CD8-positive, alpha-beta memory T cell (primary cell): ENCODE measurements at regions not wholly inside any gene's neighbourhood (a gene's known extent, or its start where the extent isn't known, plus 50 kb on each side); places are given as distances from the start of the nearest gene placed in this dataset.

Experiments used
- CTCF ChIA-PET: fragments of 350-600 bp; sonication (Branson Sonifier 250); formaldehyde crosslinking; loops from one replicate; lab custom pipeline; 2021; ENCODE audit warnings: antibody characterized with exemption; lab: Charles Lee
- POLR2A ChIA-PET: fragments of 350-600 bp; sonication (Branson Sonifier 250); formaldehyde crosslinking; loops from one replicate; lab custom pipeline; 2021; ENCODE audit warnings: antibody characterized with exemption; lab: Charles Lee
- DNase-seq, 5 donors: peaks; one replicate each; pipeline versions ENCODE4 v3.0.0 to v3.0.0-alpha.2; 2020 to 2022; ENCODE audit warnings: mixed read lengths in 1 of 5
- H3K27ac ChIP-seq: one replicate; pipeline ENCODE4 v1.7.0; 2013; ENCODE audit warnings: low read depth, mild to moderate bottlenecking, low read length, moderate library complexity
- H3K27me3 ChIP-seq: 2 replicates; pipeline ENCODE4 v1.7.0; 2013; ENCODE audit warnings: low read length, mild to moderate bottlenecking; ENCODE audit not compliant: insufficient read depth, poor library complexity, severe bottlenecking
- H3K36me3 ChIP-seq: 2 replicates; pipeline ENCODE4 v1.7.0; 2013; ENCODE audit warnings: mild to moderate bottlenecking, low read length, moderate library complexity; ENCODE audit not compliant: insufficient read depth
- H3K4me1 ChIP-seq: 2 replicates; pipeline ENCODE4 v1.7.0; 2013; ENCODE audit warnings: mild to moderate bottlenecking, low read length, moderate library complexity; ENCODE audit not compliant: insufficient read depth
- H3K4me3 ChIP-seq: 2 replicates; pipeline ENCODE4 v1.7.0; 2013; ENCODE audit warnings: mild to moderate bottlenecking, low read length
- H3K9me3 ChIP-seq: 2 replicates; pipeline ENCODE4 v1.7.0; 2013; ENCODE audit warnings: mild to moderate bottlenecking, low read length
- H3K27ac Mint-ChIP-seq, 8 donors: one replicate each; pipeline ENCODE4 v1.8.0; 2020 to 2021; ENCODE audit warnings: mixed read lengths in 8 of 8, mild to moderate bottlenecking in 6 of 8, inconsistent platforms in 3 of 8, moderate library complexity in 3 of 8
- H3K27me3 Mint-ChIP-seq, 2 donors: one replicate each; pipeline ENCODE4 v1.8.0; 2020 to 2021; ENCODE audit warnings: mixed read lengths in 2 of 2, mild to moderate bottlenecking in 1 of 2, moderate library complexity in 1 of 2
- H3K36me3 Mint-ChIP-seq, 3 donors: one replicate each; pipeline ENCODE4 v1.8.0; 2020 to 2021; ENCODE audit warnings: mixed read lengths in 3 of 3, inconsistent platforms in 1 of 3, mild to moderate bottlenecking in 1 of 3
- H3K4me1 Mint-ChIP-seq, 3 donors: one replicate each; pipeline ENCODE4 v1.8.0; 2020 to 2021; ENCODE audit warnings: mixed read lengths in 3 of 3, inconsistent platforms in 1 of 3, mild to moderate bottlenecking in 1 of 3
- H3K4me3 Mint-ChIP-seq, 7 donors: one replicate each; pipeline ENCODE4 v1.8.0; 2020 to 2021; ENCODE audit warnings: mixed read lengths in 7 of 7, mild to moderate bottlenecking in 6 of 7, moderate library complexity in 4 of 7, inconsistent platforms in 2 of 7
- H3K9me3 Mint-ChIP-seq, 5 donors: one replicate each; pipeline ENCODE4 v1.8.0; 2020 to 2022; ENCODE audit warnings: mixed read lengths in 5 of 5, mild to moderate bottlenecking in 3 of 5, moderate library complexity in 2 of 5, inconsistent platforms in 1 of 5

- H3K4me3 ChIP-seq, result no peak overlapping the region
- H3K27ac ChIP-seq, result peak overlapping the region; percentile 22
- POLR2A ChIA-PET, result interaction anchor here (1.0 kb wide), 1 partner anchor 109 kb away, joined by 3 read pairs; no protein-coding TSS in a partner anchor
- Mint-ChIP-seq H3K9me3 (peaks cover 2 to 6% (median 3%) of the 10 kb centered on the region in 5 donors), H3K27ac (peak overlapping the region in 2 of 8 donors; percentile 27 to 68), H3K36me3 (peaks cover 0 to under 1% (median 0%) of the 10 kb centered on the region in 3 donors), H3K4me1 (peaks cover 13 to 16% (median 13%) of the 10 kb centered on the region in 3 donors), H3K4me3 (peak overlapping the region in 1 of 7 donors; percentile 20), H3K27me3 (peaks cover 17 to 25% of the 10 kb centered on the region in 2 donors)
- peaks cover 28% of the 10 kb centered on the region for H3K4me1 ChIP-seq
- no peaks in the 10 kb centered on the region for H3K9me3 ChIP-seq
- CTCF ChIA-PET, result interaction anchor here (0.7 kb wide), 1 partner anchor 36 kb away, joined by 4 read pairs; no protein-coding TSS in a partner anchor
- H3K27me3 ChIP-seq, result no peaks in the 10 kb centered on the region
- H3K36me3 ChIP-seq, result no peaks in the 10 kb centered on the region
- DNase-seq, result peak; percentile 33 to 81 (median 68)
These were observed 50.0 kb upstream of the SLC19A1 start for GRCh38 chr21:45592208-45592619.

- peak overlapping the region in 2 of 8 donors; percentile 27 to 68 for H3K27ac Mint-ChIP-seq
- Histone ChIP-seq H3K9me3 (no peaks in the 10 kb centered on the region), H3K4me1 (peaks cover 28% of the 10 kb centered on the region), H3K4me3 (no peak overlapping the region), H3K27ac (no peak overlapping the region), H3K36me3 (no peaks in the 10 kb centered on the region), H3K27me3 (no peaks in the 10 kb centered on the region)
- ChIA-PET CTCF (no interaction called here), POLR2A (interaction anchor here (1.0 kb wide), 1 partner anchor 110 kb away, joined by 3 read pairs; no protein-coding TSS in a partner anchor)
- peak in 1 of 5 donors; percentile 31 for DNase-seq
- H3K9me3 Mint-ChIP-seq, result peaks cover 0 to 4% (median 0%) of the 10 kb centered on the region in 5 donors
- H3K4me1 Mint-ChIP-seq, result peaks cover 13 to 16% (median 13%) of the 10 kb centered on the region in 3 donors
- H3K27me3 Mint-ChIP-seq, result peaks cover 16 to 21% of the 10 kb centered on the region in 2 donors
- H3K4me3 Mint-ChIP-seq, result peak overlapping the region in 1 of 7 donors; percentile 20
- no peaks in the 10 kb centered on the region for H3K36me3 Mint-ChIP-seq
These were observed 50.4 kb upstream of the SLC19A1 start for GRCh38 chr21:45592626-45593134.

GRCh38 chr21:45593162-45594022 lies 50.1 kb upstream of the PCBP3 start:
- no peak overlapping the region for H3K4me3 ChIP-seq
- H3K36me3 ChIP-seq, result no peaks in the 10 kb centered on the region
- DNase-seq, result peak in 1 of 5 donors; percentile 32
- ChIA-PET POLR2A (no interaction called here), CTCF (no interaction called here)
- Mint-ChIP-seq H3K27me3 (peaks cover 13 to 15% of the 10 kb centered on the region in 2 donors), H3K9me3 (no peaks in the 10 kb centered on the region), H3K4me3 (no peak overlapping the region), H3K4me1 (peaks cover 13 to 16% (median 13%) of the 10 kb centered on the region in 3 donors), H3K36me3 (no peaks in the 10 kb centered on the region), H3K27ac (peak overlapping the region in 2 of 8 donors; percentile 1 to 68)
- H3K27ac ChIP-seq, result no peak overlapping the region
- no peaks in the 10 kb centered on the region for H3K27me3 ChIP-seq
- no peaks in the 10 kb centered on the region for H3K9me3 ChIP-seq
- H3K4me1 ChIP-seq, result peaks cover 28% of the 10 kb centered on the region
